NCI-H2081 treated with DMSO at 0.1 percent for 48 hours (cell line): ENCODE measurements at regions not wholly inside any gene's neighbourhood (a gene's known extent, or its start where the extent isn't known, plus 50 kb on each side); places are given as distances from the start of the nearest gene placed in this dataset.
"Not testable (repeated sequence)": the region's sequence is repeated elsewhere in the genome, so short reads cannot be mapped to it uniquely, and the experiment has no call there.

Source experiments
- DNase-seq: peaks from one replicate; lab custom pipeline; 2025; lab: John Stamatoyannopoulos, UW

DNA sequence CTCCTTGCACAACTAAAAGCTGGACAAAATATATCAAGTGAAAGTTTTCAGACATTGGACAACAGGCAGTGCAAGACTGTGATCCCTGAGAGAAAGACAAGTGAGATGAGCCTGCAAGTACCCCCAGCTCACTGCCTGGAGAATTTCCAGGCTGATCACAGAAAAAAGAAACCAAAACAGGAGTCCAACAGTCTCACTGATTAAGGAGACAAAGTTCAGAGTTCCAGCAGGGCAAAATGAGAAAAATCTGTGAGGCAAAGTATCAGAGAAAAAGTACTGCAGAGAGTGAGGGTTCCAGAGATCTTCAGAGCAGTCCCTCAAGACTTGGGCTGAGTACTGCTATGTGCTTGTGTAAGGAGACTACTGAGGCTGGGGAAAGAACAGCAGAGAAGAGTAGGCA lies 56.0 kb upstream of the PRSS3 start:
- no peak for DNase-seq

DNA sequence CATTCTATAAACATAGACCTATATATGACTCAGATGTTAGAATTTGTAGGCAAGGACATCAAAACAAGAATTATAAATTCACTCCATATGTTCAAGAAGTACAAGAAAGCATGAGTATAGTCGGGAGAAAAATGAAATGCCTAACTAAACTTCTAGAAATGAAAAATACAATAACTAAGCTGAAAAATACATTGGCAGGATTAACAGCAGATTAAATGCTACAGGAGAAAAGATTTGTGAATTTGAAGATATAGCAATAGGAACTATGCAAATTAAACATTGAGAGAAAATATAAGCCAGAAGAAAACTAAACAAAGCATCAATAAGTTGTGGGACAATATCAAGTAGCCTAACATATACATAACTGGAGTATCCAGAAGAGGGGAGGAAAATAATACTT lies 55.3 kb upstream of the PRSS3 start:
- DNase-seq, result no peak

DNA sequence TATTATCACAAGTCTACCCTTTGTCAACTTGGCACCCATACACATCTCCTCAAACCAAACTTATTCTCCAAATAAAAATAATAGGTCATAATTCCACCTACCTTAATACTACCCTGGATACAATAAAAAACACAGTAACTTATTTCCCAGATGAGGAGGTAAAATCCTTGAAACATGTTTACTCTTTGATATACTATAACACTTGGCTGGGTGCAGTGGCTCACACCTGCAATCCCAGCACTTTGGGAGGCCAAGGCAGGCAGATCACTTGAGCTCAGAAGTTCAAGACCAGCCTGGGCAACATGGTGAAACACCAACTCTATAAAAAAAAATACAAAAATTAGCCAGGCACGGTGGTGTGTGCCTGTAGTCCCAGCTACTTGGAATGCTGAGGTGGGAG lies 54.4 kb upstream of the PRSS3 start:
- DNase-seq, result not testable (repeated sequence)

DNA sequence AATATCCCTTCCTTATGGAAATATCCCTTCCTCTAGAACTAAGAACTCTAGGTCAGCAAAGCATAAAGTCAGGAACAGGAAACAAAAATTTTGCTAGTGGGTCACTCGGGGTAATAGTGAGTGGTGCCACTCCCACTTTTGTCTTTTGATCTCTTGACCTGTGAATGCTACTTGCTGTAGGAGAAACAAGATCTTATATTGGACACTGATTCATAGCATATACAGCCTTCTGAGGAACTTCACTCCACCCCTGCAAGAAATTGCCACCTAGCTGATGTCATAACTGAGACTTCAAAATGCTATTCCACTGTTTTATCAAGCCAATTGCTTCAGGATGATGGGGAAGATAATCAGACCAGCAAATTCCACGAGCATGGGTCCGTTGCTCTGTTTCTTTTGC lies 53.3 kb upstream of the PRSS3 start:
- no peak for DNase-seq

DNA sequence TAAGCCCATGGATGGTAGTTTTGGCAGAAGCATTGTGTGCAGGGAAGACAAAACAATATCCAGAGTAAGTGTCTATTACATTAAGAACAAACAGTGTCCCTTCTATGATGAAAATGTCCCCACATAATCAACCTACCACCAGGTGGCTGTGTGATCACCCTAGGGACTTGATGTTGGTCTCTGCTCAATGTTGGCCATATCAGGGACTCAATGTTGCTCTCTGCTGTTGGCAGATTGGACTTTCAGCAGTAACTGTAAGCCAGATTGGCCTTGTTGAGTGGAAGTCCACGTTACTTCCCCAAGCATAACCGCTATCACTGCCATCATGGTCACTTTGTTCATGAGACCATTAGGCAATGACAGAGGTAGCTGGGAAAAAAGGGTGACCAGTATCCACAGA lies 52.8 kb upstream of the PRSS3 start:
- DNase-seq, result no peak
